A549 (cell line): ENCODE measurements at regions not wholly inside any gene's neighbourhood (a gene's known extent, or its start where the extent isn't known, plus 50 kb on each side); places are given as distances from the start of the nearest gene placed in this dataset.

Experiments used
- ATAC-seq, 2 experiments: fragments of 200-7000 bp in 1 of 2; fragments of >200 bp in 1 of 2; cut with Nextera tagmentation in 1 of 2; cut with Tn5 transposase in 1 of 2; 3 replicates each; pipeline versions ENCODE4 v1.8.0 to v1.9.1; 2018 to 2020; ENCODE audit warnings: mild to moderate bottlenecking in 1 of 2, moderate library complexity in 1 of 2
- CTCF ChIA-PET: fragments of 300-600 bp; sonication (Branson Sonifier 250); formaldehyde crosslinking; extraction: SDS; loops from one replicate; lab custom pipeline; 2021; ENCODE audit warnings: antibody characterized with exemption, inconsistent platforms; lab: Yijun Ruan, JAX
- POLR2A ChIA-PET: fragments of 350-600 bp; formaldehyde crosslinking; extraction: SDS; loops from one replicate; lab custom pipeline; 2021; ENCODE audit warnings: antibody characterized with exemption, inconsistent platforms; lab: Yijun Ruan, JAX
- DNase-seq, 2 experiments: peaks; one replicate each; pipeline versions ENCODE4 v3.0.0 to v3.0.0-alpha.2; 2011 to 2016; ENCODE audit warnings: low read depth in 1 of 2, low spot score in 1 of 2
- FAIRE-seq: peaks from 2 replicates; lab custom pipeline; 2011; peaks lifted over from hg19 to GRCh38; lab: Jason Lieb, UNC
- H3K27ac ChIP-seq, 2 experiments: fragments of >200 bp; sonication (Bioruptor Twin); formaldehyde crosslinking; 3 replicates each; pipeline ENCODE4 v1.5.1; 2016 to 2017
- H3K4me1 ChIP-seq: fragments of >200 bp; sonication (Bioruptor Twin); formaldehyde crosslinking; 3 replicates; pipeline ENCODE4 v1.6.1; 2016
- H3K4me2 ChIP-seq: fragments of >200 bp; sonication (Bioruptor Twin); formaldehyde crosslinking; 3 replicates; pipeline ENCODE4 v1.6.1; 2016
- H3K4me3 ChIP-seq: fragments of >200 bp; sonication (Bioruptor Twin); formaldehyde crosslinking; 3 replicates; pipeline ENCODE4 v1.5.1; 2016
- H3K9me3 ChIP-seq: fragments of >200 bp; sonication (Bioruptor Twin); formaldehyde crosslinking; 3 replicates; pipeline ENCODE4 v1.6.1; 2016
- CBX2 ChIP-seq: fragments of 200-600 bp; sonication (generic); IDR thresholded peaks from 2 replicates; pipeline ENCODE4 v1.6.1; 2016; ENCODE audit warnings: low read depth, mild to moderate bottlenecking, borderline replicate concordance
- GATA3 ChIP-seq: IDR thresholded peaks from 2 replicates; pipeline ENCODE4 v1.6.1; 2012; ENCODE audit warnings: borderline replicate concordance
- MAFK ChIP-seq: fragments of 450-650 bp; IDR thresholded peaks from 2 replicates; pipeline ENCODE4 v1.6.1; 2014; ENCODE audit not compliant: partially characterized antibody
- MAZ ChIP-seq: fragments of 150-350 bp; IDR thresholded peaks from 2 replicates; pipeline ENCODE4 v1.6.1; 2014; ENCODE audit warnings: antibody characterized with exemption, low read depth, low read length, borderline replicate concordance
- MYC ChIP-seq: IDR thresholded peaks from 2 replicates; pipeline ENCODE4 v1.6.1; 2012; ENCODE audit warnings: mild to moderate bottlenecking, inconsistent platforms, low read length, improper control_type of control experiment, borderline replicate concordance
- NR3C1 ChIP-seq: fragments of >200 bp; sonication (Bioruptor Twin); formaldehyde crosslinking; IDR thresholded peaks from 3 replicates; pipeline ENCODE4 v1.6.1; 2017
- RAD21 ChIP-seq, 2 experiments: fragments of >200 bp in 1 of 2; sonication (Bioruptor Twin) in 1 of 2; formaldehyde crosslinking in 1 of 2; IDR thresholded peaks in 1 of 2; conservative IDR thresholded peaks in 1 of 2; 2 replicates in 1 of 2; 3 replicates in 1 of 2; pipeline ENCODE4 v1.6.1; 2012 to 2018; ENCODE audit warnings: inconsistent platforms in 1 of 2
- ZC3H11A ChIP-seq: fragments of 450-650 bp; IDR thresholded peaks from 2 replicates; pipeline ENCODE4 v1.6.1; 2014; ENCODE audit warnings: antibody characterized with exemption, mild to moderate bottlenecking
- WGBS: methylation state at CpG from one replicate; pipeline ENCODE4 v1.1.6; 2017; ENCODE audit errors: missing lambda C conversion rate; 5-methylcytosine and 5-hydroxymethylcytosine counted together
- TF ChIP-seq, protein P1 (sequence below): fragments of >200 bp; sonication (Bioruptor Twin); formaldehyde crosslinking; IDR thresholded peaks from 3 replicates; pipeline ENCODE4 v1.6.1; 2016
- TF ChIP-seq, protein P2 (sequence below): fragments of 150-350 bp; IDR thresholded peaks from 2 replicates; pipeline ENCODE4 v1.6.1; 2014; ENCODE audit warnings: low read depth, mild to moderate bottlenecking, low read length
- TF ChIP-seq, protein P3 (sequence below): fragments of 200-600 bp; sonication (generic); IDR thresholded peaks from 2 replicates; pipeline ENCODE4 v1.6.1; 2016; ENCODE audit warnings: antibody characterized with exemption, mild to moderate bottlenecking, moderate library complexity
- TF ChIP-seq, protein P4 (sequence below): fragments of >200 bp; sonication (Bioruptor Twin); formaldehyde crosslinking; IDR thresholded peaks from 3 replicates; pipeline ENCODE4 v1.5.1; 2016

DNA sequence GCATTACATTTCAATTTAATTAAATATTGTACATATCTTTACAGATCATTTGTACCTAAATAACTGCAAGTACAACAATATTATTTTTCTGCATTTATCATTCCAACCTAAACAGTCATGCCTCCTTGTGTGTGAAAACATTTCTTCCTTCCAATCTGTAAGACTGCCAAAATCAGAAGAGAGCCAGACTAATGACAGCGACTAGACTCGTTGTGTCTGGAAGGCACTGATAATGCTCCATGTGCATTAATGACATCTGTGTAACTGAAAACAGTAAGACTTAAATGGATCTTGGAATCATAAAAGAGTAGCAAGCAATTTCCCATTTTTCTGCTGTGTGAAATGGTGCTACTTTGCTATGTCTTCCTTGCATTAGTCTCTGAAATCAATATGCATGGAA, 278.0 kb upstream of the DSEL start (continued):
- TF ChIP-seq, protein P1, sequence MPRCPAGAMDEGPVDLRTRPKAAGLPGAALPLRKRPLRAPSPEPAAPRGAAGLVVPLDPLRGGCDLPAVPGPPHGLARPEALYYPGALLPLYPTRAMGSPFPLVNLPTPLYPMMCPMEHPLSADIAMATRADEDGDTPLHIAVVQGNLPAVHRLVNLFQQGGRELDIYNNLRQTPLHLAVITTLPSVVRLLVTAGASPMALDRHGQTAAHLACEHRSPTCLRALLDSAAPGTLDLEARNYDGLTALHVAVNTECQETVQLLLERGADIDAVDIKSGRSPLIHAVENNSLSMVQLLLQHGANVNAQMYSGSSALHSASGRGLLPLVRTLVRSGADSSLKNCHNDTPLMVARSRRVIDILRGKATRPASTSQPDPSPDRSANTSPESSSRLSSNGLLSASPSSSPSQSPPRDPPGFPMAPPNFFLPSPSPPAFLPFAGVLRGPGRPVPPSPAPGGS: no peak
- no peak for TF ChIP-seq RAD21 (conservative IDR thresholded peaks at IDR 0.05 in 1 of 2, IDR thresholded peaks at IDR 0.05 in 1 of 2)
- TF ChIP-seq, all 56 proteins: peak for 0

DNA sequence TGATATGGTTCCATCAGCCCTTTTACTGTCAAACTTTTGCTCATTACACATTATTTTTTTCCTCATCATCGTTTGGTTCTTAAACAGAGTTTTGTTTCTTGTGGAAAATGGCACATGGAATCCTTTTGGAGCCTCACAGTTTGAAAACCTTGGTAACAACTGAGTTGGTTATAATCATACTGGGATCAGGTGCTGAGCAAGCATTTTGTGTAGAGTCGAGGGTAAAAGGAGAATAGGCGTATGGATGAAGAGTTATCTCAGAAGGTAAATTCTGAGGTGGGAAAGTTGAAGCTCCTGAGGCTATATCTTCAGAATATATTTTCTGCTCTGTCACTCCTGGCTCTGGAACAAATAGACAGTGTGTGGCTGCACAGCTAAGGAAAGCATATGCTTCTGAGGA, 274.0 kb upstream of the DSEL start:
- POLR2A ChIA-PET: no interaction called here
- DNase-seq: no peak
- TF ChIP-seq, protein P2, sequence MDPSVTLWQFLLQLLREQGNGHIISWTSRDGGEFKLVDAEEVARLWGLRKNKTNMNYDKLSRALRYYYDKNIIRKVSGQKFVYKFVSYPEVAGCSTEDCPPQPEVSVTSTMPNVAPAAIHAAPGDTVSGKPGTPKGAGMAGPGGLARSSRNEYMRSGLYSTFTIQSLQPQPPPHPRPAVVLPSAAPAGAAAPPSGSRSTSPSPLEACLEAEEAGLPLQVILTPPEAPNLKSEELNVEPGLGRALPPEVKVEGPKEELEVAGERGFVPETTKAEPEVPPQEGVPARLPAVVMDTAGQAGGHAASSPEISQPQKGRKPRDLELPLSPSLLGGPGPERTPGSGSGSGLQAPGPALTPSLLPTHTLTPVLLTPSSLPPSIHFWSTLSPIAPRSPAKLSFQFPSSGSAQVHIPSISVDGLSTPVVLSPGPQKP: no peak
- TF ChIP-seq MAZ (no peak), MAFK (peak; percentile 19)
- TF ChIP-seq, protein P3, sequence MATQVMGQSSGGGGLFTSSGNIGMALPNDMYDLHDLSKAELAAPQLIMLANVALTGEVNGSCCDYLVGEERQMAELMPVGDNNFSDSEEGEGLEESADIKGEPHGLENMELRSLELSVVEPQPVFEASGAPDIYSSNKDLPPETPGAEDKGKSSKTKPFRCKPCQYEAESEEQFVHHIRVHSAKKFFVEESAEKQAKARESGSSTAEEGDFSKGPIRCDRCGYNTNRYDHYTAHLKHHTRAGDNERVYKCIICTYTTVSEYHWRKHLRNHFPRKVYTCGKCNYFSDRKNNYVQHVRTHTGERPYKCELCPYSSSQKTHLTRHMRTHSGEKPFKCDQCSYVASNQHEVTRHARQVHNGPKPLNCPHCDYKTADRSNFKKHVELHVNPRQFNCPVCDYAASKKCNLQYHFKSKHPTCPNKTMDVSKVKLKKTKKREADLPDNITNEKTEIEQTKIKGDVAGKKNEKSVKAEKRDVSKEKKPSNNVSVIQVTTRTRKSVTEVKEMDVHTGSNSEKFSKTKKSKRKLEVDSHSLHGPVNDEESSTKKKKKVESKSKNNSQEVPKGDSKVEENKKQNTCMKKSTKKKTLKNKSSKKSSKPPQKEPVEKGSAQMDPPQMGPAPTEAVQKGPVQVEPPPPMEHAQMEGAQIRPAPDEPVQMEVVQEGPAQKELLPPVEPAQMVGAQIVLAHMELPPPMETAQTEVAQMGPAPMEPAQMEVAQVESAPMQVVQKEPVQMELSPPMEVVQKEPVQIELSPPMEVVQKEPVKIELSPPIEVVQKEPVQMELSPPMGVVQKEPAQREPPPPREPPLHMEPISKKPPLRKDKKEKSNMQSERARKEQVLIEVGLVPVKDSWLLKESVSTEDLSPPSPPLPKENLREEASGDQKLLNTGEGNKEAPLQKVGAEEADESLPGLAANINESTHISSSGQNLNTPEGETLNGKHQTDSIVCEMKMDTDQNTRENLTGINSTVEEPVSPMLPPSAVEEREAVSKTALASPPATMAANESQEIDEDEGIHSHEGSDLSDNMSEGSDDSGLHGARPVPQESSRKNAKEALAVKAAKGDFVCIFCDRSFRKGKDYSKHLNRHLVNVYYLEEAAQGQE: no peak
- TF ChIP-seq, all 56 proteins: peak for 1
- WGBS: 31% methylated on average over 3 of the region's 3 CpGs
- Histone ChIP-seq H3K9me3 (no peaks in the 10 kb centered on the region), H3K4me1 (no peaks in the 10 kb centered on the region), H3K4me2 (no peak overlapping the region), H3K27ac (no peak overlapping the region), H3K4me3 (no peak overlapping the region)
- FAIRE-seq: no peak
- CTCF ChIA-PET: no interaction called here
- no peak for ATAC-seq

DNA sequence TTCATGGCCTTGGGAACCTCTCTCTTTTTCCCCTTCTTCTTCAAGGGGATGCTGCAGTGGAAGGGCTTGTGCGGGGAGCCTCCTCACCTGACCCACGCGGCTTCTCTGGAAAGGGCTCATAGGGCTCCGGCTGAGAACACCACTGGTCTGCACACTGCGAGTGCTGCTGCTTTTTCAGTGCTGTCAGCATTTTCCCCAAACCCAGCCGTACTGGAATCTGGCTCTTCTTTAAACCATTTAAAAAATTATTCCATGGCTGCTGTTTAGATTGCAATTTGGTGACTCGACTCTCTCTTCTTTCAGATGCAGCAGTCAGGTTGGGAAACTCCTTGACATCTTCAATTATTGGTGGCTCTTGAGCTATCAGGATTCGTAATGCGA, 272.6 kb upstream of the DSEL start:
- Histone ChIP-seq H3K4me3 (no peak overlapping the region), H3K4me1 (no peaks in the 10 kb centered on the region), H3K9me3 (no peaks in the 10 kb centered on the region), H3K4me2 (no peak overlapping the region), H3K27ac (no peak overlapping the region)
- ChIA-PET CTCF (interaction anchor here (0.7 kb wide), 1 partner anchor 196 kb away, joined by 3 read pairs; no protein-coding TSS in a partner anchor), POLR2A (interaction anchor here (0.6 kb wide), 1 partner anchor 145 kb away, joined by 3 read pairs; no protein-coding TSS in a partner anchor)
- TF ChIP-seq CBX2: no peak
- no peak for TF ChIP-seq ZC3H11A
- TF ChIP-seq NR3C1: no peak
- TF ChIP-seq GATA3: no peak
- TF ChIP-seq MYC: no peak
- TF ChIP-seq, protein P4, sequence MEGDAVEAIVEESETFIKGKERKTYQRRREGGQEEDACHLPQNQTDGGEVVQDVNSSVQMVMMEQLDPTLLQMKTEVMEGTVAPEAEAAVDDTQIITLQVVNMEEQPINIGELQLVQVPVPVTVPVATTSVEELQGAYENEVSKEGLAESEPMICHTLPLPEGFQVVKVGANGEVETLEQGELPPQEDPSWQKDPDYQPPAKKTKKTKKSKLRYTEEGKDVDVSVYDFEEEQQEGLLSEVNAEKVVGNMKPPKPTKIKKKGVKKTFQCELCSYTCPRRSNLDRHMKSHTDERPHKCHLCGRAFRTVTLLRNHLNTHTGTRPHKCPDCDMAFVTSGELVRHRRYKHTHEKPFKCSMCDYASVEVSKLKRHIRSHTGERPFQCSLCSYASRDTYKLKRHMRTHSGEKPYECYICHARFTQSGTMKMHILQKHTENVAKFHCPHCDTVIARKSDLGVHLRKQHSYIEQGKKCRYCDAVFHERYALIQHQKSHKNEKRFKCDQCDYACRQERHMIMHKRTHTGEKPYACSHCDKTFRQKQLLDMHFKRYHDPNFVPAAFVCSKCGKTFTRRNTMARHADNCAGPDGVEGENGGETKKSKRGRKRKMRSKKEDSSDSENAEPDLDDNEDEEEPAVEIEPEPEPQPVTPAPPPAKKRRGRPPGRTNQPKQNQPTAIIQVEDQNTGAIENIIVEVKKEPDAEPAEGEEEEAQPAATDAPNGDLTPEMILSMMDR: no peak
- WGBS: 38% methylated on average over 9 of the region's 9 CpGs
- ATAC-seq (no peak), FAIRE-seq (no peak), DNase-seq (no peak)
